Neural cell (in vitro differentiated cells): ENCODE measurements at regions not wholly inside any gene's neighbourhood (a gene's known extent, or its start where the extent isn't known, plus 50 kb on each side); places are given as distances from the start of the nearest gene placed in this dataset.

ENCODE experiments used
- H2AFZ ChIP-seq: fragments of 200-600, 300-800 bp; sonication (generic), shearing (Covaris generic); 2 replicates; pipeline ENCODE4 v1.6.0; 2014; ENCODE audit warnings: low read depth, mild to moderate bottlenecking, antibody characterized with exemption, low read length, moderate library complexity
- H3F3A ChIP-seq: fragments of 200-600 bp; shearing (Covaris generic); 2 replicates; pipeline ENCODE4 v1.6.1; 2016; ENCODE audit warnings: mild to moderate bottlenecking, moderate library complexity, mixed read lengths, antibody characterized with exemption, low read length; ENCODE audit not compliant: insufficient read depth, poor library complexity, severe bottlenecking
- H3K27ac ChIP-seq: fragments of 200-600, 300-800 bp; sonication (generic), shearing (Covaris generic); 2 replicates; pipeline ENCODE4 v1.5.1; 2014; ENCODE audit warnings: mild to moderate bottlenecking, low read length, moderate library complexity
- H3K27me3 ChIP-seq: fragments of 300-800, 200-600 bp; sonication (generic), shearing (Covaris generic); 2 replicates; pipeline ENCODE4 v1.6.0; 2014; ENCODE audit warnings: mild to moderate bottlenecking, low read depth, low read length, moderate library complexity; ENCODE audit not compliant: insufficient read depth
- H3K36me3 ChIP-seq: fragments of 300-800, 200-600 bp; sonication (generic), shearing (Covaris generic); 2 replicates; pipeline ENCODE4 v1.5.1; 2014; ENCODE audit warnings: mild to moderate bottlenecking, antibody characterized with exemption, low read length, moderate library complexity; ENCODE audit not compliant: insufficient read depth
- H3K4me2 ChIP-seq: fragments of 300-800, 200-600 bp; sonication (generic), shearing (Covaris generic); 2 replicates; pipeline ENCODE4 v1.6.0; 2014; ENCODE audit warnings: mild to moderate bottlenecking, low read length
- H3K4me3 ChIP-seq: fragments of 300-800, 200-600 bp; sonication (generic), shearing (Covaris generic); 2 replicates; pipeline ENCODE4 v1.5.1; 2014; ENCODE audit warnings: mild to moderate bottlenecking, low read length, moderate library complexity
- H3K79me2 ChIP-seq: fragments of 200-600 bp; shearing (Covaris generic); replicated peaks from 2 replicates; pipeline ENCODE4 v1.6.0; 2014; ENCODE audit warnings: mild to moderate bottlenecking, low read length, moderate library complexity; ENCODE audit not compliant: insufficient read depth
- H3K9ac ChIP-seq: fragments of 300-800, 200-600 bp; sonication (generic), shearing (Covaris generic); 2 replicates; pipeline ENCODE4 v1.6.1; 2016; ENCODE audit warnings: mild to moderate bottlenecking, low read length, mixed read lengths
- H3K9me2 ChIP-seq: fragments of 200-600 bp; shearing (Covaris generic); 2 replicates; pipeline ENCODE4 v1.6.1; 2016; ENCODE audit warnings: mild to moderate bottlenecking, low read length, mixed read lengths; ENCODE audit not compliant: insufficient read depth
- H3K9me3 ChIP-seq: fragments of 200-600, 300-800 bp; sonication (generic), shearing (Covaris generic); 2 replicates; pipeline ENCODE4 v1.6.1; 2016; ENCODE audit warnings: mild to moderate bottlenecking, mixed run types, low read length, moderate library complexity, mixed read lengths
- H4K20me1 ChIP-seq: fragments of 200-600 bp; shearing (Covaris generic); 2 replicates; pipeline ENCODE4 v1.6.1; 2016; ENCODE audit warnings: mild to moderate bottlenecking, mixed run types; ENCODE audit not compliant: insufficient read depth
- EP300 ChIP-seq: fragments of 450-650 bp; conservative IDR thresholded peaks from 2 replicates; pipeline ENCODE4 v1.6.1; 2014; ENCODE audit warnings: antibody characterized with exemption, mild to moderate bottlenecking, moderate library complexity; ENCODE audit not compliant: poor library complexity, severe bottlenecking
- EZH2 ChIP-seq: fragments of 200-600, 300-800 bp; shearing (Covaris generic), sonication (generic); IDR thresholded peaks from 2 replicates; pipeline ENCODE4 v1.6.1; 2014; ENCODE audit warnings: antibody characterized with exemption, low read length, borderline replicate concordance, mild to moderate bottlenecking; ENCODE audit not compliant: insufficient read depth, poor library complexity, severe bottlenecking
- MXI1 ChIP-seq: fragments of 450-650 bp; conservative IDR thresholded peaks from 2 replicates; pipeline ENCODE4 v1.6.1; 2014; ENCODE audit warnings: antibody characterized with exemption, mild to moderate bottlenecking; ENCODE audit not compliant: poor library complexity, severe bottlenecking
- POLR2AphosphoS5 ChIP-seq: IDR thresholded peaks from 2 replicates; pipeline ENCODE4 v1.6.1; 2012
- RAD21 ChIP-seq: fragments of 450-650 bp; conservative IDR thresholded peaks from 2 replicates; pipeline ENCODE4 v1.6.1; 2014; ENCODE audit warnings: antibody characterized with exemption, mild to moderate bottlenecking, moderate library complexity
- SMC3 ChIP-seq: fragments of 450-650 bp; conservative IDR thresholded peaks from 2 replicates; pipeline ENCODE4 v1.6.1; 2014; ENCODE audit warnings: antibody characterized with exemption, mild to moderate bottlenecking, moderate library complexity; ENCODE audit not compliant: poor library complexity
- TAF1 ChIP-seq: IDR thresholded peaks from 2 replicates; pipeline ENCODE4 v1.6.1; 2012; ENCODE audit warnings: low read depth
- TF ChIP-seq, protein P1 (sequence below): fragments of 450-650 bp; IDR thresholded peaks from 2 replicates; pipeline ENCODE4 v1.5.1; 2014; ENCODE audit warnings: antibody characterized with exemption, mild to moderate bottlenecking, moderate library complexity; ENCODE audit not compliant: poor library complexity, severe bottlenecking
- TF ChIP-seq, protein P2 (sequence below): IDR thresholded peaks from 2 replicates; pipeline ENCODE4 v1.6.1; 2012; ENCODE audit warnings: borderline replicate concordance

DNA sequence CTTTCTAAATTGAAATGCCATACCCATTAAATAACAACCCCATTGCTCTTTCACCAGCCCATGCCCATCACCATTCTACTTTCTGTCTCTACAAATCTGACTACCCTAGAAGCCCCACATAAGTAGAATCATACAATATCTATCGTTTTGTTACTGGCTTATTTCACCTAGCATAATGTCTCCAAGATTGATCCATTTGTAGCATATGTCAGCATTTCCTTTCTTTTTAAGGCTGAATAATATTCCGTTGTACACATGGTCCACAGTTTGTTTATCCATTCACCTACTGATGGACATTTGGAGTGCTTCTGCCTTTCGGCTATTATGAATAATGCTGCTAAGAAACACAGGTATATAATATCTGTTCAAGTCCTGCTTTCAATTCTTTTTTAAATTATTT, 393.1 kb upstream of the SOX9 start:
- Histone ChIP-seq H3K36me3 (no peaks in the 10 kb centered on the region), H3K79me2 (no peaks in the 10 kb centered on the region), H3K4me2 (no peak overlapping the region), H4K20me1 (no peaks in the 10 kb centered on the region), H3K9me3 (no peaks in the 10 kb centered on the region), H3K27ac (no peak overlapping the region), H2AFZ (no peak overlapping the region), H3K27me3 (no peaks in the 10 kb centered on the region), H3K9me2 (no peaks in the 10 kb centered on the region), H3K4me3 (no peak overlapping the region), H3F3A (no peaks in the 10 kb centered on the region), H3K9ac (no peak overlapping the region)
- TF ChIP-seq SMC3 = no peak
- TF ChIP-seq, protein P1, sequence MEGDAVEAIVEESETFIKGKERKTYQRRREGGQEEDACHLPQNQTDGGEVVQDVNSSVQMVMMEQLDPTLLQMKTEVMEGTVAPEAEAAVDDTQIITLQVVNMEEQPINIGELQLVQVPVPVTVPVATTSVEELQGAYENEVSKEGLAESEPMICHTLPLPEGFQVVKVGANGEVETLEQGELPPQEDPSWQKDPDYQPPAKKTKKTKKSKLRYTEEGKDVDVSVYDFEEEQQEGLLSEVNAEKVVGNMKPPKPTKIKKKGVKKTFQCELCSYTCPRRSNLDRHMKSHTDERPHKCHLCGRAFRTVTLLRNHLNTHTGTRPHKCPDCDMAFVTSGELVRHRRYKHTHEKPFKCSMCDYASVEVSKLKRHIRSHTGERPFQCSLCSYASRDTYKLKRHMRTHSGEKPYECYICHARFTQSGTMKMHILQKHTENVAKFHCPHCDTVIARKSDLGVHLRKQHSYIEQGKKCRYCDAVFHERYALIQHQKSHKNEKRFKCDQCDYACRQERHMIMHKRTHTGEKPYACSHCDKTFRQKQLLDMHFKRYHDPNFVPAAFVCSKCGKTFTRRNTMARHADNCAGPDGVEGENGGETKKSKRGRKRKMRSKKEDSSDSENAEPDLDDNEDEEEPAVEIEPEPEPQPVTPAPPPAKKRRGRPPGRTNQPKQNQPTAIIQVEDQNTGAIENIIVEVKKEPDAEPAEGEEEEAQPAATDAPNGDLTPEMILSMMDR = no peak
- no peak for TF ChIP-seq TAF1
- TF ChIP-seq MXI1 = no peak
- no peak for TF ChIP-seq EP300
- TF ChIP-seq RAD21 = no peak
- no peak for TF ChIP-seq EZH2
- TF ChIP-seq, protein P2, sequence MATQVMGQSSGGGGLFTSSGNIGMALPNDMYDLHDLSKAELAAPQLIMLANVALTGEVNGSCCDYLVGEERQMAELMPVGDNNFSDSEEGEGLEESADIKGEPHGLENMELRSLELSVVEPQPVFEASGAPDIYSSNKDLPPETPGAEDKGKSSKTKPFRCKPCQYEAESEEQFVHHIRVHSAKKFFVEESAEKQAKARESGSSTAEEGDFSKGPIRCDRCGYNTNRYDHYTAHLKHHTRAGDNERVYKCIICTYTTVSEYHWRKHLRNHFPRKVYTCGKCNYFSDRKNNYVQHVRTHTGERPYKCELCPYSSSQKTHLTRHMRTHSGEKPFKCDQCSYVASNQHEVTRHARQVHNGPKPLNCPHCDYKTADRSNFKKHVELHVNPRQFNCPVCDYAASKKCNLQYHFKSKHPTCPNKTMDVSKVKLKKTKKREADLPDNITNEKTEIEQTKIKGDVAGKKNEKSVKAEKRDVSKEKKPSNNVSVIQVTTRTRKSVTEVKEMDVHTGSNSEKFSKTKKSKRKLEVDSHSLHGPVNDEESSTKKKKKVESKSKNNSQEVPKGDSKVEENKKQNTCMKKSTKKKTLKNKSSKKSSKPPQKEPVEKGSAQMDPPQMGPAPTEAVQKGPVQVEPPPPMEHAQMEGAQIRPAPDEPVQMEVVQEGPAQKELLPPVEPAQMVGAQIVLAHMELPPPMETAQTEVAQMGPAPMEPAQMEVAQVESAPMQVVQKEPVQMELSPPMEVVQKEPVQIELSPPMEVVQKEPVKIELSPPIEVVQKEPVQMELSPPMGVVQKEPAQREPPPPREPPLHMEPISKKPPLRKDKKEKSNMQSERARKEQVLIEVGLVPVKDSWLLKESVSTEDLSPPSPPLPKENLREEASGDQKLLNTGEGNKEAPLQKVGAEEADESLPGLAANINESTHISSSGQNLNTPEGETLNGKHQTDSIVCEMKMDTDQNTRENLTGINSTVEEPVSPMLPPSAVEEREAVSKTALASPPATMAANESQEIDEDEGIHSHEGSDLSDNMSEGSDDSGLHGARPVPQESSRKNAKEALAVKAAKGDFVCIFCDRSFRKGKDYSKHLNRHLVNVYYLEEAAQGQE = no peak
- no peak for TF ChIP-seq POLR2AphosphoS5

DNA sequence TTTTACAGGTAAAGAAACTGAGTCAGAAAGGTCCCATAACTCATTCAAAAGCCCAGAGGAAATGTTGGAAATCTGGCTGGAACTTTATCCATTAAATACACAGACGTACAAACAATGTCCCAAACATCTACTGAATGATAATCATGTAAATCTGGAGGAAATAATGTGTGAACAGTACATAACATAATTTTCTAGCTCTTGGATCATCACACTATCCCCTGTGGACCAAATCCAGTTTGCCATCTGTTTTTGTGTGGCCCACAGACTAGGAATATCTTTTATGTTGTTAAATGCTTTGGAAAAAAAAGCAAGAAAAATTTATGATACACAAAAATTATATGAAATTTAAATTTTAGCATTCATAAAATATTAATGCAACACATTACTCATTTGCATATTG, 389.9 kb upstream of the SOX9 start:
- Histone ChIP-seq H3K27ac (no peak overlapping the region), H3K9me3 (no peaks in the 10 kb centered on the region), H3K4me3 (no peak overlapping the region), H3K36me3 (no peaks in the 10 kb centered on the region), H3K27me3 (no peaks in the 10 kb centered on the region), H3K9me2 (no peaks in the 10 kb centered on the region), H4K20me1 (no peaks in the 10 kb centered on the region), H3K9ac (no peak overlapping the region), H3K79me2 (no peaks in the 10 kb centered on the region), H3F3A (no peaks in the 10 kb centered on the region), H3K4me2 (no peak overlapping the region), H2AFZ (no peak overlapping the region)
- TF ChIP-seq POLR2AphosphoS5 = no peak
- TF ChIP-seq TAF1 = no peak
- TF ChIP-seq SMC3 = no peak
- TF ChIP-seq MXI1 = no peak
- no peak for TF ChIP-seq EZH2
- no peak for TF ChIP-seq RAD21
- TF ChIP-seq, protein P1 = no peak
- TF ChIP-seq EP300 = no peak
- TF ChIP-seq, protein P2 = no peak
